A549 (cell line): ENCODE measurements at regions not wholly inside any gene's neighbourhood (a gene's known extent, or its start where the extent isn't known, plus 50 kb on each side); places are given as distances from the start of the nearest gene placed in this dataset.
A peak's percentile ranks its signal among the peaks of the same experiment; 100 is the strongest.

Experiments used
- ATAC-seq, 2 experiments: fragments of 200-7000 bp in 1 of 2; fragments of >200 bp in 1 of 2; cut with Nextera tagmentation in 1 of 2; cut with Tn5 transposase in 1 of 2; 3 replicates each; pipeline versions ENCODE4 v1.8.0 to v1.9.1; 2018 to 2020; ENCODE audit warnings: mild to moderate bottlenecking in 1 of 2, moderate library complexity in 1 of 2
- CTCF ChIA-PET: fragments of 300-600 bp; sonication (Branson Sonifier 250); formaldehyde crosslinking; extraction: SDS; loops from one replicate; lab custom pipeline; 2021; ENCODE audit warnings: antibody characterized with exemption, inconsistent platforms; lab: Yijun Ruan, JAX
- POLR2A ChIA-PET: fragments of 350-600 bp; formaldehyde crosslinking; extraction: SDS; loops from one replicate; lab custom pipeline; 2021; ENCODE audit warnings: antibody characterized with exemption, inconsistent platforms; lab: Yijun Ruan, JAX
- DNase-seq, 2 experiments: peaks; one replicate each; pipeline versions ENCODE4 v3.0.0 to v3.0.0-alpha.2; 2011 to 2016; ENCODE audit warnings: low read depth in 1 of 2, low spot score in 1 of 2
- FAIRE-seq: peaks from 2 replicates; lab custom pipeline; 2011; peaks lifted over from hg19 to GRCh38; lab: Jason Lieb, UNC
- H3K27ac ChIP-seq, 2 experiments: fragments of >200 bp; sonication (Bioruptor Twin); formaldehyde crosslinking; 3 replicates each; pipeline ENCODE4 v1.5.1; 2016 to 2017
- H3K4me1 ChIP-seq: fragments of >200 bp; sonication (Bioruptor Twin); formaldehyde crosslinking; 3 replicates; pipeline ENCODE4 v1.6.1; 2016
- H3K4me2 ChIP-seq: fragments of >200 bp; sonication (Bioruptor Twin); formaldehyde crosslinking; 3 replicates; pipeline ENCODE4 v1.6.1; 2016
- H3K4me3 ChIP-seq: fragments of >200 bp; sonication (Bioruptor Twin); formaldehyde crosslinking; 3 replicates; pipeline ENCODE4 v1.5.1; 2016
- H3K9me3 ChIP-seq: fragments of >200 bp; sonication (Bioruptor Twin); formaldehyde crosslinking; 3 replicates; pipeline ENCODE4 v1.6.1; 2016
- BHLHE40 ChIP-seq: IDR thresholded peaks from 2 replicates; pipeline ENCODE4 v1.6.1; 2012; ENCODE audit warnings: low read depth, low read length, inconsistent platforms
- CBX8 ChIP-seq: fragments of 200-600 bp; sonication (generic); IDR thresholded peaks from 2 replicates; pipeline ENCODE4 v1.6.1; 2016
- CEBPB ChIP-seq, 2 experiments: fragments of >200 bp in 1 of 2; sonication (Bioruptor Twin) in 1 of 2; formaldehyde crosslinking in 1 of 2; IDR thresholded peaks; 2 replicates each; pipeline ENCODE4 v1.6.1; 2012 to 2016
- CHD2 ChIP-seq: fragments of 150-350 bp; IDR thresholded peaks from 2 replicates; pipeline ENCODE4 v1.6.1; 2014; ENCODE audit warnings: low read length; ENCODE audit not compliant: partially characterized antibody
- CHD4 ChIP-seq: fragments of 200-600 bp; sonication (generic); IDR thresholded peaks from 2 replicates; pipeline ENCODE4 v1.6.1; 2016; ENCODE audit warnings: antibody characterized with exemption, mild to moderate bottlenecking, borderline replicate concordance
- CTCF ChIP-seq: fragments of >200 bp; sonication (Bioruptor Twin); formaldehyde crosslinking; IDR thresholded peaks from 3 replicates; pipeline ENCODE4 v1.5.1; 2016
- EHF ChIP-seq: fragments of 250-450 bp; sonication (Bioruptor Pico); IDR thresholded peaks from 2 replicates; pipeline ENCODE4 v1.5.0; 2020; ENCODE audit warnings: mild to moderate bottlenecking
- ESRRA ChIP-seq: fragments of 150-350 bp; IDR thresholded peaks from 2 replicates; pipeline ENCODE4 v1.6.1; 2014; ENCODE audit warnings: mild to moderate bottlenecking, low read length, borderline replicate concordance
- FOSB ChIP-seq: fragments of 250-450 bp; sonication (Bioruptor Pico); IDR thresholded peaks from 2 replicates; pipeline ENCODE4 v1.5.0; 2020; ENCODE audit warnings: mild to moderate bottlenecking, moderate library complexity
- HMGXB4 ChIP-seq: fragments of 250-450 bp; sonication (Bioruptor Pico); IDR thresholded peaks from 2 replicates; pipeline ENCODE4 v1.5.0; 2021; ENCODE audit warnings: mild to moderate bottlenecking, moderate library complexity, borderline replicate concordance
- JUN ChIP-seq, 2 experiments: fragments of >200 bp; sonication (Bioruptor Twin); formaldehyde crosslinking; IDR thresholded peaks; 2 replicates in 1 of 2; 3 replicates in 1 of 2; pipeline ENCODE4 v1.6.1; 2016 to 2017
- JUNB ChIP-seq: fragments of >200 bp; sonication (Bioruptor Twin); formaldehyde crosslinking; IDR thresholded peaks from 2 replicates; pipeline ENCODE4 v1.6.1; 2016
- KDM1A ChIP-seq: fragments of 200-600 bp; sonication (generic); IDR thresholded peaks from 2 replicates; pipeline ENCODE4 v1.6.1; 2016; ENCODE audit warnings: low read depth, mild to moderate bottlenecking
- KDM5A ChIP-seq: fragments of 200-600 bp; sonication (generic); IDR thresholded peaks from 2 replicates; pipeline ENCODE4 v1.6.1; 2016; ENCODE audit warnings: antibody characterized with exemption, mild to moderate bottlenecking
- MAX ChIP-seq: IDR thresholded peaks from 2 replicates; pipeline ENCODE4 v1.6.1; 2012
- MYC ChIP-seq: IDR thresholded peaks from 2 replicates; pipeline ENCODE4 v1.6.1; 2012; ENCODE audit warnings: mild to moderate bottlenecking, inconsistent platforms, low read length, improper control_type of control experiment, borderline replicate concordance
- NFE2L2 ChIP-seq: fragments of 150-350 bp; conservative IDR thresholded peaks from 2 replicates; pipeline ENCODE4 v1.6.1; 2014; ENCODE audit warnings: low read length
- POLR2AphosphoS2 ChIP-seq: conservative IDR thresholded peaks from 2 replicates; pipeline ENCODE4 v1.6.1; 2012; ENCODE audit warnings: low read length, improper control_type of control experiment, inconsistent platforms
- RFX5 ChIP-seq: fragments of 450-650 bp; IDR thresholded peaks from 2 replicates; pipeline ENCODE4 v1.7.1; 2014; ENCODE audit warnings: antibody characterized with exemption, mild to moderate bottlenecking, moderate library complexity
- RNF2 ChIP-seq: fragments of 200-600 bp; sonication (generic); IDR thresholded peaks from 2 replicates; pipeline ENCODE4 v1.6.1; 2016; ENCODE audit warnings: low read depth, mild to moderate bottlenecking, antibody characterized with exemption, moderate library complexity, borderline replicate concordance
- SMC3 ChIP-seq: fragments of >200 bp; sonication (Bioruptor Twin); formaldehyde crosslinking; IDR thresholded peaks from 3 replicates; pipeline ENCODE4 v1.6.1; 2018; ENCODE audit warnings: inconsistent platforms
- SREBF2 ChIP-seq: fragments of 450-650 bp; IDR thresholded peaks from 2 replicates; pipeline ENCODE4 v1.6.1; 2014; ENCODE audit warnings: mild to moderate bottlenecking, moderate library complexity
- ZC3H11A ChIP-seq: fragments of 450-650 bp; IDR thresholded peaks from 2 replicates; pipeline ENCODE4 v1.6.1; 2014; ENCODE audit warnings: antibody characterized with exemption, mild to moderate bottlenecking
- ZFP36 ChIP-seq: fragments of 450-650 bp; IDR thresholded peaks from 2 replicates; pipeline ENCODE4 v1.6.1; 2014; ENCODE audit warnings: borderline replicate concordance; ENCODE audit not compliant: partially characterized antibody
- ZSCAN20 ChIP-seq: fragments of 250-450 bp; sonication (Bioruptor Pico); IDR thresholded peaks from 2 replicates; pipeline ENCODE4 v1.8.0; 2022; ENCODE audit warnings: mild to moderate bottlenecking, moderate library complexity
- WGBS: methylation state at CpG from one replicate; pipeline ENCODE4 v1.1.6; 2017; ENCODE audit errors: missing lambda C conversion rate; 5-methylcytosine and 5-hydroxymethylcytosine counted together
- TF ChIP-seq, protein P1 (sequence below): IDR thresholded peaks from 2 replicates; pipeline ENCODE4 v1.6.1; 2012; ENCODE audit warnings: low read depth, borderline replicate concordance
- TF ChIP-seq, protein P2 (sequence below): fragments of 450-650 bp; IDR thresholded peaks from 2 replicates; pipeline ENCODE4 v1.6.1; 2014; ENCODE audit warnings: antibody characterized with exemption
- TF ChIP-seq, protein P3 (sequence below): IDR thresholded peaks from 2 replicates; pipeline ENCODE4 v1.6.1; 2012

DNA sequence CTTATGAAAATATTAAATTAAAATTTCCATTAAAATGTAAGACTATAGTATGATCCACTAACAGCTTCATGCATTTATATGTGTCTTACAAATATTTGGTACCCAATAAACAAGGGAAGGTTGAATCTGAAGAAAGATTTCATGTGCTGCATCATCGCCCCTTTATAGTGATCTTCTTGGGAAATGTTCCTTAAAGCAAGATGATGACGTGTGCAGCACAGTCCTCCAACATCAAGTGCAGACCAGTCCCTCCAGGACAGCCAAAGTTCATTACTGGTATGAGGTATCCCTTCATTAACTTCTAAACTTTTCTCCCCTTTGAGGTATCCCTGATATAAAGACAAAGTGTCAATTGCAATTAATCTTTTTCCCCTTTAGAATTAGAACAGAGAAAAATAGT is 567.0 kb downstream of the METTL15 start:
- no peak overlapping the region for H3K27ac ChIP-seq
- ChIA-PET POLR2A (no interaction called here), CTCF (no interaction called here)
- 0 out of 3 replicates have a peak, but pooled peaks cover 4% of the 10 kb centered on the region for H3K4me1 ChIP-seq
- WGBS: 92% methylated on average over 2 of the region's 2 CpGs
- H3K9me3 ChIP-seq: no peaks in the 10 kb centered on the region
- no peak overlapping the region for H3K4me2 ChIP-seq
- DNase-seq (no peak), FAIRE-seq (no peak), ATAC-seq (no peak)
- no peak for TF ChIP-seq RFX5
- no peak for TF ChIP-seq SREBF2
- TF ChIP-seq, protein P1, sequence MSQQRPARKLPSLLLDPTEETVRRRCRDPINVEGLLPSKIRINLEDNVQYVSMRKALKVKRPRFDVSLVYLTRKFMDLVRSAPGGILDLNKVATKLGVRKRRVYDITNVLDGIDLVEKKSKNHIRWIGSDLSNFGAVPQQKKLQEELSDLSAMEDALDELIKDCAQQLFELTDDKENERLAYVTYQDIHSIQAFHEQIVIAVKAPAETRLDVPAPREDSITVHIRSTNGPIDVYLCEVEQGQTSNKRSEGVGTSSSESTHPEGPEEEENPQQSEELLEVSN: no peak
- no peak for TF ChIP-seq MAX
- TF ChIP-seq CEBPB (IDR thresholded peaks at IDR 0.05): no peak
- TF ChIP-seq HMGXB4 (CRISPR knock-in tag): no peak
- no peak for TF ChIP-seq CTCF
- H3K4me3 ChIP-seq: no peak overlapping the region

DNA sequence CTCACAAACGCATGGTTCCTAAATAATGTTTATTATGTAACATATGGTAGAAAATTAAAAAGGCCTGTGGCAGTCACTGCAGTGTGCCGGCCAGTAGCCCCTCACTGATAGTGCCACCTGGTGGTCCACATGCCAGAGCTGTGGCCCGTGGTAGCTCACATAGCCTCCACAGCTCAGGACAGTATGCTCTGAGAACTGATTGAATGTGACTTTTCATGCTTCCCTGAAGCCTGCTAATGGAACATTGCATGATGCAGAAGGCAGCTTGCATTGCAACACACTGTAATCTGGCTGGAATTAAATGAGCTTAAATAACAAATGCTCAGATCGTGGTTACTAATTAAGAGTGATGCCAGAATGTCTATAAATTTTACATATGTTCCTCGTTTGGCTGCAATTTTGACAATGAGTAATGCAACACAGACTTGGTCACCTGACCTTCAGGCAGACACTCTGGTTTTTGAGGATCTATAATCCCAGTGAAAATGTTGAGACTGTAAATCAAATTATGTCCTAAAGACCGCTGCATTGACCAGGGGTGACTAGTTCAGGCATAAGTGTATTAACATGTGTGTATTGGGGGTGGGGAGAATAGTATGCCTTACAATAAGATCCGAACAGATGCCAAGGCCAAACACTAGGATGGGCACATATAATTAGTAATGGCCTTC is 566.4 kb downstream of the METTL15 start:
- Histone ChIP-seq H3K4me1 (0 out of 3 replicates have a peak, but pooled peaks cover 2% of the 10 kb centered on the region), H3K4me2 (no peak overlapping the region), H3K4me3 (no peak overlapping the region), H3K9me3 (no peaks in the 10 kb centered on the region), H3K27ac (peak overlapping the region in 1 of 2 experiments; percentile 17; a peak in 1 of 6 replicates)
- 86% methylated on average over 7 of the region's 7 CpGs for WGBS
- FAIRE-seq (no peak), DNase-seq (peak in 1 of 2 experiments; percentile 27), ATAC-seq (peak in 1 of 2 experiments; percentile 73; a peak in 2 of 6 replicates)
- ChIA-PET CTCF (no interaction called here), POLR2A (no interaction called here)
- TF ChIP-seq ZSCAN20 (CRISPR knock-in tag): no peak
- TF ChIP-seq ESRRA: no peak
- no peak for TF ChIP-seq EHF
- TF ChIP-seq MYC: no peak
- TF ChIP-seq JUN (IDR thresholded peaks at IDR 0.05): no peak
- no peak for TF ChIP-seq BHLHE40
- TF ChIP-seq RNF2: no peak
- TF ChIP-seq ZFP36: no peak
- TF ChIP-seq RFX5: no peak
- no peak for TF ChIP-seq CBX8
- TF ChIP-seq POLR2AphosphoS2: no peak
- TF ChIP-seq ZC3H11A: no peak
- TF ChIP-seq FOSB (CRISPR knock-in tag): no peak
- TF ChIP-seq CHD2: no peak
- TF ChIP-seq NFE2L2: no peak
- TF ChIP-seq, protein P2, sequence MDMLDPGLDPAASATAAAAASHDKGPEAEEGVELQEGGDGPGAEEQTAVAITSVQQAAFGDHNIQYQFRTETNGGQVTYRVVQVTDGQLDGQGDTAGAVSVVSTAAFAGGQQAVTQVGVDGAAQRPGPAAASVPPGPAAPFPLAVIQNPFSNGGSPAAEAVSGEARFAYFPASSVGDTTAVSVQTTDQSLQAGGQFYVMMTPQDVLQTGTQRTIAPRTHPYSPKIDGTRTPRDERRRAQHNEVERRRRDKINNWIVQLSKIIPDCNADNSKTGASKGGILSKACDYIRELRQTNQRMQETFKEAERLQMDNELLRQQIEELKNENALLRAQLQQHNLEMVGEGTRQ: no peak
- TF ChIP-seq KDM5A: no peak
- TF ChIP-seq, protein P3, sequence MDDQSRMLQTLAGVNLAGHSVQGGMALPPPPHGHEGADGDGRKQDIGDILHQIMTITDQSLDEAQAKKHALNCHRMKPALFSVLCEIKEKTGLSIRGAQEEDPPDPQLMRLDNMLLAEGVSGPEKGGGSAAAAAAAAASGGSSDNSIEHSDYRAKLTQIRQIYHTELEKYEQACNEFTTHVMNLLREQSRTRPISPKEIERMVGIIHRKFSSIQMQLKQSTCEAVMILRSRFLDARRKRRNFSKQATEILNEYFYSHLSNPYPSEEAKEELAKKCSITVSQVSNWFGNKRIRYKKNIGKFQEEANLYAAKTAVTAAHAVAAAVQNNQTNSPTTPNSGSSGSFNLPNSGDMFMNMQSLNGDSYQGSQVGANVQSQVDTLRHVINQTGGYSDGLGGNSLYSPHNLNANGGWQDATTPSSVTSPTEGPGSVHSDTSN: no peak
- peak; percentile 21; the same call in 1 of the 3 replicates for TF ChIP-seq SMC3
- TF ChIP-seq CTCF: 0 out of 3 replicates have a peak, but pooled peaks have one; percentile 20
- no peak for TF ChIP-seq KDM1A
- TF ChIP-seq JUNB: no peak
- TF ChIP-seq, protein P1: no peak
- TF ChIP-seq CHD4: no peak
